Inferior parietal cortex (tissue), 1 donor: ENCODE measurements at regions not wholly inside any gene's neighbourhood (a gene's known extent, or its start where the extent isn't known, plus 50 kb on each side); places are given as distances from the start of the nearest gene placed in this dataset.
"Not testable (repeated sequence)": the region's sequence is repeated elsewhere in the genome, so short reads cannot be mapped to it uniquely, and the experiment has no call there.

ENCODE experiments used
- DNase-seq: peaks from one replicate; pipeline ENCODE4 v3.0.0-alpha.2; 2016; ENCODE audit errors: extremely low spot score

GRCh38 chr4:60315586-60315985 lies 884.5 kb upstream of the ADGRL3 start:
- DNase-seq: no peak

GRCh38 chr4:60326735-60327134 lies 873.4 kb upstream of the ADGRL3 start:
- DNase-seq: no peak

- no peak for DNase-seq
These were observed 872.5 kb upstream of the ADGRL3 start for GRCh38 chr4:60327651-60328050.

- DNase-seq: no peak
These were observed 855.2 kb upstream of the ADGRL3 start for GRCh38 chr4:60344908-60345307.

GRCh38 chr4:60345392-60345791 lies 854.7 kb upstream of the ADGRL3 start:
- DNase-seq: no peak

- no peak for DNase-seq
These were observed 840.3 kb upstream of the ADGRL3 start for GRCh38 chr4:60359746-60360367.

GRCh38 chr4:60365176-60365575 lies 835.0 kb upstream of the ADGRL3 start:
- DNase-seq: no peak

- DNase-seq: no peak
These were observed 833.5 kb upstream of the ADGRL3 start for GRCh38 chr4:60366661-60367060.

GRCh38 chr4:60368986-60369385 lies 831.1 kb upstream of the ADGRL3 start:
- no peak for DNase-seq

GRCh38 chr4:60378010-60378409 lies 822.1 kb upstream of the ADGRL3 start:
- DNase-seq: no peak

GRCh38 chr4:60384516-60384915 lies 815.6 kb upstream of the ADGRL3 start:
- DNase-seq: peak; percentile 36

GRCh38 chr4:60389633-60390032 lies 810.5 kb upstream of the ADGRL3 start:
- no peak for DNase-seq

- DNase-seq: no peak
These were observed 803.6 kb upstream of the ADGRL3 start for GRCh38 chr4:60396341-60397049.

- DNase-seq: no peak
These were observed 799.5 kb upstream of the ADGRL3 start for GRCh38 chr4:60400593-60400992.

- no peak for DNase-seq
These were observed 796.1 kb upstream of the ADGRL3 start for GRCh38 chr4:60404027-60404426.

- no peak for DNase-seq
These were observed 777.7 kb upstream of the ADGRL3 start for GRCh38 chr4:60422439-60422838.

GRCh38 chr4:60423573-60424184 lies 776.4 kb upstream of the ADGRL3 start:
- DNase-seq: not testable (repeated sequence)

GRCh38 chr4:60432911-60433310 lies 767.2 kb upstream of the ADGRL3 start:
- no peak for DNase-seq

- DNase-seq: no peak
These were observed 757.1 kb upstream of the ADGRL3 start for GRCh38 chr4:60443068-60443467.

- no peak for DNase-seq
These were observed 756.3 kb upstream of the ADGRL3 start for GRCh38 chr4:60443796-60444195.

- DNase-seq: no peak
These were observed 750.1 kb upstream of the ADGRL3 start for GRCh38 chr4:60450054-60450453.

GRCh38 chr4:60452266-60452665 lies 747.9 kb upstream of the ADGRL3 start:
- no peak for DNase-seq

GRCh38 chr4:60455380-60455779 lies 744.7 kb upstream of the ADGRL3 start:
- no peak for DNase-seq
